GM23338 (cell line): ENCODE measurements at regions not wholly inside any gene's neighbourhood (a gene's known extent, or its start where the extent isn't known, plus 50 kb on each side); places are given as distances from the start of the nearest gene placed in this dataset.

Source experiments
- CTCF ChIP-seq, 2 experiments: fragments of 200-600 bp in 1 of 2; sonication (generic) in 1 of 2; conservative IDR thresholded peaks; 2 replicates each; pipeline versions ENCODE4 v1.5.1 to v1.6.1; 2016 to 2017; ENCODE audit warnings: antibody characterized with exemption in 2 of 2, low read depth in 2 of 2, mild to moderate bottlenecking in 2 of 2, moderate library complexity in 1 of 2
- STAT1 ChIP-seq: IDR thresholded peaks from one replicate; pipeline ENCODE4 v1.6.1; 2016; ENCODE audit warnings: antibody characterized with exemption; ENCODE audit not compliant: unreplicated experiment
- ZNF331 ChIP-seq: fragments of 250-450 bp; sonication (Bioruptor Pico); IDR thresholded peaks from 2 replicates; pipeline ENCODE4 v1.5.0; 2020; ENCODE audit warnings: low read depth, mild to moderate bottlenecking, moderate library complexity

- TF ChIP-seq ZNF331 (CRISPR knock-in tag) (no peak), STAT1 (no peak), CTCF (conservative IDR thresholded peaks at IDR 0.05; ENCODE audit: low read depth in 2 of 2) (no peak)
These were observed 270.4 kb upstream of the MDFIC2 start for GRCh38 chr3:70582803-70583202.
